Epithelial cell of esophagus (primary cell): ENCODE measurements at regions not wholly inside any gene's neighbourhood (a gene's known extent, or its start where the extent isn't known, plus 50 kb on each side); places are given as distances from the start of the nearest gene placed in this dataset.

Experiments
- DNase-seq: peaks from one replicate; pipeline ENCODE4 v3.0.0; 2010; ENCODE audit warnings: low read depth
- H3K4me3 ChIP-seq: 2 replicates; pipeline ENCODE4 v1.5.1; 2011; ENCODE audit warnings: mild to moderate bottlenecking, low read length, control low read depth
- CTCF ChIP-seq: IDR thresholded peaks from 2 replicates; pipeline ENCODE4 v1.5.1; 2011; ENCODE audit warnings: low read depth, mild to moderate bottlenecking, low read length, control low read depth, inconsistent platforms; ENCODE audit not compliant: insufficient read depth; ENCODE audit errors: missing control alignments

GRCh38 chr5:135721548-135722090, 112.8 kb upstream of the SLC25A48 start:
- TF ChIP-seq CTCF = no peak
- no peak overlapping the region for H3K4me3 ChIP-seq
- DNase-seq = no peak

- no peak for TF ChIP-seq CTCF
- H3K4me3 ChIP-seq = no peak overlapping the region
- no peak for DNase-seq
These were observed 114.3 kb upstream of the SLC25A48 start for GRCh38 chr5:135720191-135720590.

- no peak overlapping the region for H3K4me3 ChIP-seq
- DNase-seq = no peak
- TF ChIP-seq CTCF = no peak
These were observed 114.9 kb upstream of the SLC25A48 start for GRCh38 chr5:135719428-135720063.

GRCh38 chr5:135718651-135719050, 115.8 kb upstream of the SLC25A48 start:
- DNase-seq = no peak
- TF ChIP-seq CTCF = no peak
- H3K4me3 ChIP-seq = no peak overlapping the region

GRCh38 chr5:135718151-135718550, 116.3 kb upstream of the SLC25A48 start:
- no peak overlapping the region for H3K4me3 ChIP-seq
- TF ChIP-seq CTCF = no peak
- DNase-seq = peak; percentile 89

GRCh38 chr5:135715267-135716055, 119.0 kb upstream of the SLC25A48 start:
- no peak overlapping the region for H3K4me3 ChIP-seq
- DNase-seq = peak; percentile 60
- TF ChIP-seq CTCF = no peak
